Transverse colon (tissue), 1 donor: ENCODE measurements at regions not wholly inside any gene's neighbourhood (a gene's known extent, or its start where the extent isn't known, plus 50 kb on each side); places are given as distances from the start of the nearest gene placed in this dataset.

ENCODE experiments used
- EP300 ChIP-seq: sonication (generic); formaldehyde crosslinking; IDR thresholded peaks from one replicate; pipeline ENCODE4 v1.6.1; 2017; ENCODE audit warnings: antibody characterized with exemption, low read depth
- POLR2A ChIP-seq: fragments of 450-650 bp; IDR thresholded peaks from one replicate; pipeline ENCODE4 v1.6.1; 2016; ENCODE audit warnings: antibody characterized with exemption, mild to moderate bottlenecking, moderate library complexity

DNA sequence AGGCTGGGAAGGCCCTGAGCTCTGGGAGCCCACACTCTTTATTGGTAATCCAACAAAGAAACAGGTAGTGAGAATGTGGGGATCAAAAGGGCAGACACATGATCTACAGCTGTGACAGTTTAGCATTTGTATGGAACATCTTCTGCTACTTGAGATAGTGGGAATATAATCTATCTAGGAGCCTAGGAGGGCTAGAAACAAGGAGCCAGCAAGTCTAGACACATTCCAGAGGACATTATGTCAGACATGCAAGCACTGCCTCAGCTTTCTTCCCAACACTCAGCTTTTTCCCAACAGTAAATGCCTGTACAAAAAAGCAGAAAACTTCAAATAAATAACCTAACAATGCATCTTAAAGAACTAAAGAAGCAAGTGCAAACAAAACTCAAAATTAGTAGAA lies 1150.6 kb upstream of the RAG2 start:
- TF ChIP-seq POLR2A (no peak), EP300 (no peak)
